ENCODE measurements at regions not wholly inside any gene's neighbourhood (a gene's known extent, or its start where the extent isn't known, plus 50 kb on each side); places are given as distances from the start of the nearest gene placed in this dataset.

DNA sequence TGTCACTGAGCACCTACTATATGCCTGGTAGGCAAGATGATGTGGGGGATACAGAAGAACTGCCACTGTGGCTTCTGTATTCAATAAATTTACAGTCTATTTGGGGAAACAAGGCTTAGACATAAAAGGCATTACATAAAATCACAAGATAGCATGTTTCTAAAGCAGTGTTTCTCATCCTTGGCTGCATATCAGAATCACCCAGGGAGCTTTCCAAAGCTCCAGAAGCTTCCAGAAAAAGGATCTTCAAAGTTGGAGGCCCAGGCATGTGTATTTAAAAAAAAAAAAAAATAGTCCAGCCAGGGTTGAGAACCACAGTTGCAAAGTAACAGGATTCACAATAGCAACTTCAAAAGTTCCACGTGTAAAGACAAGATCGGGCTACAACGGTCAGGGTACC lies 112.4 kb upstream of the SPACA1 start:
- no peak for TF ChIP-seq POLR2A (IDR thresholded peaks at IDR 0.05)
- TF ChIP-seq, protein P1, sequence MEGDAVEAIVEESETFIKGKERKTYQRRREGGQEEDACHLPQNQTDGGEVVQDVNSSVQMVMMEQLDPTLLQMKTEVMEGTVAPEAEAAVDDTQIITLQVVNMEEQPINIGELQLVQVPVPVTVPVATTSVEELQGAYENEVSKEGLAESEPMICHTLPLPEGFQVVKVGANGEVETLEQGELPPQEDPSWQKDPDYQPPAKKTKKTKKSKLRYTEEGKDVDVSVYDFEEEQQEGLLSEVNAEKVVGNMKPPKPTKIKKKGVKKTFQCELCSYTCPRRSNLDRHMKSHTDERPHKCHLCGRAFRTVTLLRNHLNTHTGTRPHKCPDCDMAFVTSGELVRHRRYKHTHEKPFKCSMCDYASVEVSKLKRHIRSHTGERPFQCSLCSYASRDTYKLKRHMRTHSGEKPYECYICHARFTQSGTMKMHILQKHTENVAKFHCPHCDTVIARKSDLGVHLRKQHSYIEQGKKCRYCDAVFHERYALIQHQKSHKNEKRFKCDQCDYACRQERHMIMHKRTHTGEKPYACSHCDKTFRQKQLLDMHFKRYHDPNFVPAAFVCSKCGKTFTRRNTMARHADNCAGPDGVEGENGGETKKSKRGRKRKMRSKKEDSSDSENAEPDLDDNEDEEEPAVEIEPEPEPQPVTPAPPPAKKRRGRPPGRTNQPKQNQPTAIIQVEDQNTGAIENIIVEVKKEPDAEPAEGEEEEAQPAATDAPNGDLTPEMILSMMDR (IDR thresholded peaks at IDR 0.05) = no peak
- intact Hi-C loops (cut with DNase I) = loop anchor here (10.0 kb wide), 1 partner anchor 930 kb away; no protein-coding TSS in a partner anchor
- H3K27ac ChIP-seq = no peak overlapping the region
- H3K4me1 ChIP-seq = no peaks in the 10 kb centered on the region
- ATAC-seq (no peak), DNase-seq (no peak)
- no peaks in the 10 kb centered on the region for H3K9me3 ChIP-seq
- WGBS, 2 donors = 74 to 82% methylated on average over 3 of the region's 3 CpGs
- H3K36me3 ChIP-seq (replicated peaks in 1 of 2; ENCODE audit: insufficient read depth in 1 of 2, low read depth in 2 of 2) = no peaks in the 10 kb centered on the region
- no peaks in the 10 kb centered on the region for H3K27me3 ChIP-seq
- no peak overlapping the region for H3K4me3 ChIP-seq

- 38 to 48% methylated on average over 5 of the region's 5 CpGs for WGBS, 2 donors
- Histone ChIP-seq H3K27ac (no peak overlapping the region), H3K27me3 (no peaks in the 10 kb centered on the region), H3K36me3 (replicated peaks in 1 of 2; ENCODE audit: insufficient read depth in 1 of 2, low read depth in 2 of 2) (no peaks in the 10 kb centered on the region), H3K9me3 (no peaks in the 10 kb centered on the region), H3K4me1 (no peaks in the 10 kb centered on the region), H3K4me3 (no peak overlapping the region)
- ATAC-seq (no peak), DNase-seq (no peak)
- TF ChIP-seq POLR2A (IDR thresholded peaks at IDR 0.05) = no peak
- TF ChIP-seq, protein P1 (IDR thresholded peaks at IDR 0.05) = no peak
- intact Hi-C loops (cut with DNase I) = loop anchor here (10.0 kb wide), 1 partner anchor 932 kb away; no protein-coding TSS in a partner anchor
Observed at GRCh38 chr6:87932361-87932760, 115.3 kb upstream of the SPACA1 start.

DNA sequence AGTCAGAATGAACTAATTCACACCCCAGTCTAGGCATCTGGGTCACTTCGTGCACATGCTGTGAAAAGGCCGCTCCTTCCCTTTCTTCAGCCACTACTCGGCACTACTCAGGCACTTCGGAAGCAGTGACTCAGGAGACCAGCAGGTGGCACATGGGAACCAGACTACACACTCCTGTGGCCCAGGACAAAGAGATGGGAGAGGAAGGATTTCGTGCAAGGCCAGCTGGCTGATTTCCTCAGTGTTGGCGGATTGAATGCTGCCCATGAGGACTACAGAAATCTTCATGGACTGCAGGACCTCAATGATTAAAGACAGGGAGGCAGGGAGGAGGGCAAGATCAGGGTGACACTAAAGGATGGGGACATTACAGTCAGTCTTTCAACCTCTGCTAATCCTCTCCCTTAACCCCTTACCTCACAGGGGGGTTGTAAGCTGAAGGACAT lies 117.8 kb upstream of the SPACA1 start:
- TF ChIP-seq, protein P1 (IDR thresholded peaks at IDR 0.05) = peak; percentile 56 to 89 (median 87)
- no peak for TF ChIP-seq POLR2A (IDR thresholded peaks at IDR 0.05)
- 2 to 4% methylated on average over 6 of the region's 6 CpGs for WGBS, 2 donors
- Histone ChIP-seq H3K27me3 (no peaks in the 10 kb centered on the region), H3K36me3 (replicated peaks in 1 of 2; ENCODE audit: insufficient read depth in 1 of 2, low read depth in 2 of 2) (no peaks in the 10 kb centered on the region), H3K4me1 (no peaks in the 10 kb centered on the region), H3K9me3 (no peaks in the 10 kb centered on the region), H3K4me3 (no peak overlapping the region), H3K27ac (no peak overlapping the region)
- intact Hi-C loops (cut with DNase I) = loop anchor here (10.0 kb wide), 1 partner anchor 935 kb away; no protein-coding TSS in a partner anchor
- peak; percentile 79 to 86 (median 82) for DNase-seq
- peak; percentile 95 for ATAC-seq

GRCh38 chr6:87926687-87927086 lies 121.0 kb upstream of the SPACA1 start:
- no peaks in the 10 kb centered on the region for H3K9me3 ChIP-seq
- H3K4me1 ChIP-seq = no peaks in the 10 kb centered on the region
- no peak overlapping the region for H3K4me3 ChIP-seq
- H3K27me3 ChIP-seq = no peaks in the 10 kb centered on the region
- WGBS, 2 donors = 63 to 88% methylated on average over 2 of the region's 2 CpGs
- no peak for DNase-seq
- no peak for ATAC-seq
- H3K27ac ChIP-seq = no peak overlapping the region
- intact Hi-C loops (cut with DNase I) = no loop called here
- no peaks in the 10 kb centered on the region for H3K36me3 ChIP-seq (replicated peaks in 1 of 2; ENCODE audit: insufficient read depth in 1 of 2, low read depth in 2 of 2)
- TF ChIP-seq POLR2A (IDR thresholded peaks at IDR 0.05) = no peak
- TF ChIP-seq, protein P1 (IDR thresholded peaks at IDR 0.05) = no peak

DNA sequence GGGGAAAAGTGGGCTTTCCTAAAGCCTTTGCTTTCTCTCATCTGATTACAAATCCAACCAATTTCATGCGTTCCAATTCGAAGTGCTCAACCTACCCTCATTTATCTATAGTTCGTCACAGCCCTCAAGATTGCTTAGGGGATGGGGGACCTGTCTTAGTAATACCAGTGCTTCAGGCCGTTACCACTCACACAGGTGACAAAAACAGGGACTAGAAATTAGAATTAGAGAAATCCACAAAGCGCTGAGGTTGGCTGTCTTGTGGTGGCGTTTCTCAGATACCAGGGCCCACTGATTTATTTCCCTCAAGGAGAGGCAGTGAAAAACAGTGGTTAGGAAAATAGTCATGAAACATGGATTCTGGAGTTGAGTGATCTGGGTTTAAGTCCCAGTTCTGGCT lies 121.6 kb upstream of the SPACA1 start:
- intact Hi-C loops (cut with DNase I) = no loop called here
- DNase-seq (no peak), ATAC-seq (no peak)
- Histone ChIP-seq H3K36me3 (replicated peaks in 1 of 2; ENCODE audit: insufficient read depth in 1 of 2, low read depth in 2 of 2) (no peaks in the 10 kb centered on the region), H3K9me3 (no peaks in the 10 kb centered on the region), H3K4me3 (no peak overlapping the region), H3K4me1 (no peaks in the 10 kb centered on the region), H3K27ac (no peak overlapping the region), H3K27me3 (no peaks in the 10 kb centered on the region)
- 65 to 78% methylated on average over 6 of the region's 6 CpGs for WGBS, 2 donors
- no peak for TF ChIP-seq POLR2A (IDR thresholded peaks at IDR 0.05)
- TF ChIP-seq, protein P1 (IDR thresholded peaks at IDR 0.05) = no peak

Data from body of pancreas (tissue), 4 donors.